Ovary (tissue), 3 donors: ENCODE measurements at regions not wholly inside any gene's neighbourhood (a gene's known extent, or its start where the extent isn't known, plus 50 kb on each side); places are given as distances from the start of the nearest gene placed in this dataset.

Experiments
- CTCF ChIP-seq, 3 donors: fragments of 450-650 bp in 2 of 3; fragments of 200-600 bp in 1 of 3; IDR thresholded peaks; one replicate each; pipeline versions ENCODE4 v1.5.1 to v1.8.0; 2016 to 2022; ENCODE audit warnings: antibody characterized with exemption in 3 of 3, mild to moderate bottlenecking in 1 of 3
- EP300 ChIP-seq: sonication (generic); formaldehyde crosslinking; IDR thresholded peaks from one replicate; pipeline ENCODE4 v1.6.1; 2017; ENCODE audit warnings: antibody characterized with exemption
- POLR2A ChIP-seq: fragments of 450-650 bp; IDR thresholded peaks from one replicate; pipeline ENCODE4 v1.6.1; 2017; ENCODE audit warnings: antibody characterized with exemption, mild to moderate bottlenecking, moderate library complexity
- donor health status: DM: no; HTN: no; CAD: no.

- TF ChIP-seq CTCF (IDR thresholded peaks at IDR 0.05) (no peak), POLR2A (no peak), EP300 (no peak)
Measured at GRCh38 chr3:167094632-167095031, 285.5 kb downstream of the ZBBX start.
